ENCODE measurements at regions not wholly inside any gene's neighbourhood (a gene's known extent, or its start where the extent isn't known, plus 50 kb on each side); places are given as distances from the start of the nearest gene placed in this dataset.
"Not testable (repeated sequence)": the region's sequence is repeated elsewhere in the genome, so short reads cannot be mapped to it uniquely, and the experiment has no call there.

GRCh38 chr2:7436096-7436906 is 519.1 kb downstream of the RNF144A start:
- no peak for DNase-seq

DNA sequence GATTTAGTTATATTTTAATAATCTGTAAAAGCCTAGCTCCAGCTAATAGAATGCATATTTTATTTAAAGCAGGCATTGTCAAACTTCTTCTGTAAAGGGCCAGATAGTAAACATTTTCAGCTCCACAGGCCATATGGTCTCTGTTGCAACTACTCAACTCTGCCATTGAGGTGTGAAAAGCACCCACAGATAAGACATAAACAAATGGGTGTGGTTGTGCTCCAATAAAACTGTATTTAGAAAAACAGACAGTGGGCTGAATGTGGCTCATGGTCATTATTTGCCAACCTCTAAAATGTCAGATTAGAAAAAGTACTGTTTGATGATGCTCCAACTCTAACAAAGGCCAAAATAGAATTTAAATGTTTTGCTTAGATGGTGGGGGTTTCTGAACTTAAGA is 519.9 kb downstream of the RNF144A start:
- no peak for DNase-seq

GRCh38 chr2:7437716-7438632 is 520.8 kb downstream of the RNF144A start:
- no peak for DNase-seq

GRCh38 chr2:7438855-7439254 is 521.6 kb downstream of the RNF144A start:
- no peak for DNase-seq

DNA sequence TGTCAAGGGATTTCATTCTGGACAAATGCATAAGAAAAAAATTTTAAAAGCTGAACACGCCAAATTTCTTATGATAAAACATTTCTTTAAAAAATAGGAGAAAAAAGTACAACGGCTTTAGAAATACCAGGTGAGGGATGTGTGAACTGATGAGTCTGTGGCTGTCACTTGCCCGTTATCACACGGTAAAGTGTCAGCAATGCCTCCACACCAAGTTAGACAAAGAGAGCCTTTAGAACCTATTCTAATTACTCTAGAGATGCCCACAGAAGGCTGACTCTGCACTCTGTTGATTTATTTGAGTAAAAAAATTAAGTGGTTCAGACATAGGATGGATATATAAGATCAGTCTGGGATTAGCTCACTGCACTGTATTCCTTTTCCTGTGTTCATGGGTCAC is 523.8 kb downstream of the RNF144A start:
- DNase-seq: no peak

DNA sequence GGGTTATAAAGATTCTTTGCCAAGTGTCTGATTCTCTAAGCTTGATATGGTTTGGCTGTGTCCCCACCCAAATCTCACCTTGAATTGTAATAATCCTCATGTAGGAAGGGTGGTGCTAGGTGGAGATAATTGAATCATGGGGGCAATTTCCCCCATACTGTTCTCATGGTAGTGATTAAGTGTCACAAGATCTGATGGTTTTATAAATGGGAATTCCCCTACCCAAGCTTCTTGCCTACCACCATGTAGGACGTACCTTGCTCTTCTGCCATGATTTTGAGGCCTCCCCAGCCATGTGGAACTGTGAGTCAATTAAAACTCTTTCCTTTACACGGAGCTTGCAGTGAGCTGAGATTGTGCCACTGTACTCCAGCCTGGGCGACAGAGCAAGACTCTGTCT is 524.6 kb downstream of the RNF144A start:
- DNase-seq: not testable (repeated sequence)

- no peak for DNase-seq
Observed at GRCh38 chr2:7444626-7445025, 527.4 kb downstream of the RNF144A start.

- no peak for DNase-seq
Observed at GRCh38 chr2:7448578-7449264, 531.5 kb downstream of the RNF144A start.

- no peak for DNase-seq
Observed at GRCh38 chr2:7449298-7449697, 532.1 kb downstream of the RNF144A start.

- DNase-seq: no peak
Observed at GRCh38 chr2:7450188-7450832, 533.1 kb downstream of the RNF144A start.

GRCh38 chr2:7450833-7451190 is 533.6 kb downstream of the RNF144A start:
- DNase-seq: no peak

DNA sequence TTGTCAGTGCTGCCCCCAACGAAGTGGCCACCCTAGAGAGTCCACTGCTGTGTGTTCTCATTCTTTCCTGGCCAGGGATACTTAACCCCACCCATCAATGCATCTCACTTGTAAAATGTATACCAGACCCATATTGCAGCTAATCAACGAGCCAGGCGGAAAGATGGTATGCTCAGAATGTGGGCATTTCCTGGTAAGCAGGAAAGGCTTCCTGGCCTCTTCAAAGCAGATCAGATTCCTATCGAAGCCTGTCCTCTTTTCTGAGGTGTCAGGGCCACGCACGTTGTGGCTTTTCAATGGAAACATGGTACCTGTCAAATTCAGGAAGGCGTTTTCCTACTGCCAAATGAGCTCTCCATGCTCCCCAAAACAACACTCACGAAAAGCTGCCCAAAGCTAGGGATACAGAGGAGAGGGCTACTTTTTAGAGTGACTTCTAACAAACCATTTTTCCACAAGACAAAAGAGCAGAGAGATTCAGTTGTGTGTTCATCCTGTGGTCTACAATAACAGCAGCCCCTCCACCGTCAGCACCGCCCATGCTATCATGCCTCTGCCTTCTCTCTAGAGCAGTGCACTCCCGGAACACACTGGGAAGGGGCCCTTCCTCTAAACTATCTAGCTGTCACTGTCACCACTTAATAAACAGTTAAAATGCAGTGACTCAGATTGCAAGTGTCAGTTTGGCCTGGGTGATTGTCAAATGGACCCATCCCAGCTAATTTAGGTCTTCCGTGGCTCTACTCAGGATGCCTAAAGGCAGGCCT is 535.1 kb downstream of the RNF144A start:
- no peak for DNase-seq

DNA sequence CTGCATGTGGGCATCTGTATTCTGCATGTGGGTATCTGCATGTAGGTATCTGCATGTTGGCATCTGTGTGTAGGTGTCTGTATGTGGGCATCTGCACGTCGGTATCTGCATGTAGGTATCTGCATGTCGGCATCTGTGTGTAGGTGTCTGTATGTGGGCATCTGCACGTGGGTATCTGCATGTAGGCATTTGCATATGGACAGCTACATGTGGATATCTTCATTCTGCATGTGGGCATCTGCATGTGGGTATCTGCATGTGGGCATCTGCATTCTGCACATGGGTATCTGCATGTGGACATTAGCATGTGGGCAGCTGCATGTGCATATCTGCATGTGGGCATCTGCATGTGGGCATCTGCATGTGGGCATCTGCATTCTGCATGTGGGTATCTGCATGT is 537.4 kb downstream of the RNF144A start:
- DNase-seq: no peak

- DNase-seq: no peak
Observed at GRCh38 chr2:7456762-7457161, 539.5 kb downstream of the RNF144A start.

DNA sequence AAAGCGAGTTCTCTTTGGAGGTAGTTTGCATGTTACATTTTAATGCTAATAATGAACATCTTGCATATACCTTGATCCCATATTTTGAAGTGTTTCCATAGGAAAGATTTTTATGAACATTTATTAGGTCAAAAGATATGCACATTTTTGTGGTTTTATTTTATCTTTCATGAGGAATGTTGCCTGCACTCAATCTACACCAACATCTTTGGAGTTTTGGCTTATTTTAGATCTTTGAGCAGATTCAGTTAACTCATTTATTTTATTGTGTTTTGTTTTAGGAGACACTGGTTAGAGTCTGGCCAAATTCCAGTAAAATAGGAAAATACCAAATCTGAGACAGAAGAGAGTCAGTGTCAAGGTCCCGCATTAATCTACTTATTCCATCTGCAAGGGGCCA is 540.9 kb downstream of the RNF144A start:
- DNase-seq: no peak

DNA sequence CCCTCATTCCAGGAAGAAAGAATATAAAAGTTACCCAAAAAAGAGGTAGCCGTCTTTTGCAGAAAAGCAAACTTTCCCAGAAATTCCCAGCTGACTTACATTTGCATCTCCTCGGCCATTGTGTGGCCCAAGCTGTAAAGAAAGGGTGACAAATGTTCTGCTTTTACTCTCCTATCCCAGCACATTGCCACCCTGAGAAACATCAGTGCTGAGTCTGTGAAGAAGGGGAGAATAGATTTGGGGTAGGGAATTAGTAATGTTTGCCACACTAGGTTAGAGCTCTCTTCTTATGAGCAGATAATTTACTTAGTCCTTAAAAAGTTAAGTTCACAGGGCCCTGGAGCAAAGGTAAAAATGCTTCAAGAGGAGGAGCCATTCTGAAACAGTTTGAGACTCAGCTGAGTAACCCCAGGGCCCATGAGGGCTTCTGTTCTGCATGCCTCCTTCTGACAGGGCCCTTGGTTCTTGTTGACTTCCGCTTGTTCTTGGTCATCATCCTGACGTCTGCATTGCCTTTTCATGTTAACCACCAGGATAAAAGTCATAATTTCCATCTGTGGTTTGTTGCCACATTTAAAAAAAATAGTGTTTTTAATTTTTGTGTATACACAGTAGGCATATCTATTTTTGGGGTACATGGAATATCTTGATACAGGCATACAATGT is 550.7 kb downstream of the RNF144A start:
- DNase-seq: no peak

DNA sequence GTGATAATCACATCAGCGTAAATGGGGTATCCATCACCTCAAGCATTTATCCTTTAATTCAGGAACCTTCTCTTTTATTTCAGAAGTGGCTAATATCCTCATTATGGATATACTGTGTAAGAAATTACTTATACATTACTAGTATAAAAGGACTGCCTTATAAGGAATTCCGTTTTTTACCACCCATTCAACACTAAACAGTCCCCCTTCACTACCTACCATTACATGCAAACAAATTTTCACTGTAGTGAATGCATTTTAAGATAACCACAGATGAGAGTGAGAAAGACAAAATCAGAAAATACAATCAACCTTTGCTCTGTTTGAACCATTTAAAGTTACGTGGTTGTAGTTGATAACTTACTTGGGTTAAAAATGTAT is 551.2 kb downstream of the RNF144A start:
- no peak for DNase-seq

DNA sequence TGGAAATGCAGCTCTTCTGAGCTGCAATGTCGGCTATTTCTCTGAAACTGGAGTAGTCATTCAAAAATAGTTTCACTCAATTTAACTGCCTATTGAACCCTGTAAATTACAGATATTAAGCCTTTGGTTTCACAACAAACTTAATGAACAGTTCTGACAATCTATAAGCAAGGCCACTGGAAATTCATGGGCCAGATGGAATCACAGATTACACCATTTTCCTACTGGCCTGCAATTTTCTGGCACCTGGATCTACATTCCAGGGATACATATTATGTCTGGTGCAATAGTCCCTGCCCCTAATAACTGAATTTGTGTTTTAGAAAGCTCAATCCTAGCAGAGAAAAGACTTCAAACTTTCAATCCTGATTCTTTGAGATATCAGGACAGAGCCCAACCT is 551.7 kb downstream of the RNF144A start:
- no peak for DNase-seq

- DNase-seq: no peak
Observed at GRCh38 chr2:7471185-7471584, 554.0 kb downstream of the RNF144A start.

DNA sequence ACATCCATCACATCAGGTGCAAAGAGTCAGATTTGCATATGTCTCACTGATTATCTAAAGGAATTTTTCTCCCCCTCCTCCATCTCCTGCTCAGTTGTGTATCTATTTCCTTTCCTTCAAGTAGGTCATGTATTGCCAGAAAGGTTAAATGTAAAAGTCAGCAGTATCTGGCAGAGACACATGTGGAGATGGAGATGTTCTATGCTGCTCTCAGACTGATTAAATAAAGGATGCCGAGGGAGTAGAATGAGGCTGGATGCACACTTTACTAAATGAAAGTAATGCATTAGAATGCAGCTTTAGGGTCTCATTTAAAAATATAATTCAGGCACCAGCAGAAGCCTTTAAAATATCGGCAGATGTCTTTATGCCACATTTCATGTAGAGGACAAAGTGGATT is 555.3 kb downstream of the RNF144A start:
- no peak for DNase-seq

DNA sequence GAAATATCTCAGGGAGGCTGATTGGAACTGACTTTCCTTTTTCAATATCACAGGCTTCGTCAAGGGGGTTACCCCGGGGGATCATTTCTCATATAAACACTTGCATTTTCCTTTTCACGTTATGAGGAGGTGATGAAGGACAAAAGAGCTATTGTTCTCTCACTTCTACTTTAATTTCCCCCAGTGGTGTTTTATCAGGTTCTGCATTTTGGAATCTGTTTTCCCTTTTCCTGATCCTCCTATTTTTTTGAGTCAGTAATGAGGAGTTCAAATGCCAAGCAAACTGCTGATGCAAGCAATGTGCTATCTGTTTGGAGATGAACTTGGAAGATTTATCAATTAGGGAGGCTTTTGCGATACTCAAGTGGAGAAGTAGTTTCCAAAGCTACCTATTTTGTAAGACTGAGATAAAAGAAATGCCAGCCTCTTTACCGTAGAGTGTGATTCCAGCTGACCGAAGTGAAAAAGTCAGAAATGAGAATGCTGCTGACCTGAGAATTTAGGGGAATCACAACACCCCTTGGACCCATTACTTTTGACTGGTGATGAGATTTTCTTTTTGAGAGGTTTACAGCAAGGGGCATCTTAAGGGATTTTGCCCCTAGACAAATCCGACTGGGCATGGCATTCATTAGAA is 556.0 kb downstream of the RNF144A start:
- DNase-seq: no peak
